CD8-positive, alpha-beta memory T cell (primary cell): ENCODE measurements at regions not wholly inside any gene's neighbourhood (a gene's known extent, or its start where the extent isn't known, plus 50 kb on each side); places are given as distances from the start of the nearest gene placed in this dataset.

ENCODE experiments used
- CTCF ChIA-PET: fragments of 350-600 bp; sonication (Branson Sonifier 250); formaldehyde crosslinking; loops from one replicate; lab custom pipeline; 2021; ENCODE audit warnings: antibody characterized with exemption; lab: Charles Lee
- POLR2A ChIA-PET: fragments of 350-600 bp; sonication (Branson Sonifier 250); formaldehyde crosslinking; loops from one replicate; lab custom pipeline; 2021; ENCODE audit warnings: antibody characterized with exemption; lab: Charles Lee
- DNase-seq, 5 donors: peaks; one replicate each; pipeline versions ENCODE4 v3.0.0 to v3.0.0-alpha.2; 2020 to 2022; ENCODE audit warnings: mixed read lengths in 1 of 5
- H3K27ac ChIP-seq: one replicate; pipeline ENCODE4 v1.7.0; 2013; ENCODE audit warnings: low read depth, mild to moderate bottlenecking, low read length, moderate library complexity
- H3K27me3 ChIP-seq: 2 replicates; pipeline ENCODE4 v1.7.0; 2013; ENCODE audit warnings: low read length, mild to moderate bottlenecking; ENCODE audit not compliant: insufficient read depth, poor library complexity, severe bottlenecking
- H3K36me3 ChIP-seq: 2 replicates; pipeline ENCODE4 v1.7.0; 2013; ENCODE audit warnings: mild to moderate bottlenecking, low read length, moderate library complexity; ENCODE audit not compliant: insufficient read depth
- H3K4me1 ChIP-seq: 2 replicates; pipeline ENCODE4 v1.7.0; 2013; ENCODE audit warnings: mild to moderate bottlenecking, low read length, moderate library complexity; ENCODE audit not compliant: insufficient read depth
- H3K4me3 ChIP-seq: 2 replicates; pipeline ENCODE4 v1.7.0; 2013; ENCODE audit warnings: mild to moderate bottlenecking, low read length
- H3K9me3 ChIP-seq: 2 replicates; pipeline ENCODE4 v1.7.0; 2013; ENCODE audit warnings: mild to moderate bottlenecking, low read length
- H3K27ac Mint-ChIP-seq, 8 donors: one replicate each; pipeline ENCODE4 v1.8.0; 2020 to 2021; ENCODE audit warnings: mixed read lengths in 8 of 8, mild to moderate bottlenecking in 6 of 8, inconsistent platforms in 3 of 8, moderate library complexity in 3 of 8
- H3K27me3 Mint-ChIP-seq, 2 donors: one replicate each; pipeline ENCODE4 v1.8.0; 2020 to 2021; ENCODE audit warnings: mixed read lengths in 2 of 2, mild to moderate bottlenecking in 1 of 2, moderate library complexity in 1 of 2
- H3K36me3 Mint-ChIP-seq, 3 donors: one replicate each; pipeline ENCODE4 v1.8.0; 2020 to 2021; ENCODE audit warnings: mixed read lengths in 3 of 3, inconsistent platforms in 1 of 3, mild to moderate bottlenecking in 1 of 3
- H3K4me1 Mint-ChIP-seq, 3 donors: one replicate each; pipeline ENCODE4 v1.8.0; 2020 to 2021; ENCODE audit warnings: mixed read lengths in 3 of 3, inconsistent platforms in 1 of 3, mild to moderate bottlenecking in 1 of 3
- H3K4me3 Mint-ChIP-seq, 7 donors: one replicate each; pipeline ENCODE4 v1.8.0; 2020 to 2021; ENCODE audit warnings: mixed read lengths in 7 of 7, mild to moderate bottlenecking in 6 of 7, moderate library complexity in 4 of 7, inconsistent platforms in 2 of 7
- H3K9me3 Mint-ChIP-seq, 5 donors: one replicate each; pipeline ENCODE4 v1.8.0; 2020 to 2022; ENCODE audit warnings: mixed read lengths in 5 of 5, mild to moderate bottlenecking in 3 of 5, moderate library complexity in 2 of 5, inconsistent platforms in 1 of 5

DNA sequence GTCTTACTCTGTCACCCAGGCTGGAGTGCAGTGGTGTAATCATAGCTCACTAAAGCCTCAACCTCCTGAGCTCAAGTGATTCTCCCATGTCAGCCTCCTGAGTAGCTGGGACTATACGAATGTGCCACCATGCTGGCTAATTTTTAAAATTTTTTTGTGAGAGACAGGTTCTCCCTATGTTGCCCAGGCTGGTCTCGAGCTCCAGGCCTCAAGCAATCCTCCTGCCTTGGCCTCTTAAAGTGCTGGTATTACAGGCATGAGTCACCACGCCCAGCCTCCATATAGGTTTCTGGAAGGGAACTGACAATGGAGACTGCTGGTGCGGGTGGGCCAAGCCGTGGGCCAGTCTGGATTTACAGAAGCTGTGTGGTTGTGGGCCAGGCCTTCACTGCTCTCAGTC lies 189.2 kb downstream of the URI1 start:
- Histone ChIP-seq H3K9me3 (no peaks in the 10 kb centered on the region), H3K27me3 (no peaks in the 10 kb centered on the region), H3K4me1 (no peaks in the 10 kb centered on the region), H3K27ac (no peak overlapping the region), H3K4me3 (no peak overlapping the region), H3K36me3 (no peaks in the 10 kb centered on the region)
- H3K4me1 Mint-ChIP-seq, result no peaks in the 10 kb centered on the region
- no peaks in the 10 kb centered on the region for H3K36me3 Mint-ChIP-seq
- CTCF ChIA-PET, result no interaction called here
- POLR2A ChIA-PET, result no interaction called here
- no peak overlapping the region for H3K4me3 Mint-ChIP-seq
- H3K9me3 Mint-ChIP-seq, result no peaks in the 10 kb centered on the region
- H3K27me3 Mint-ChIP-seq, result peaks cover 0 to 1% of the 10 kb centered on the region in 2 donors
- DNase-seq, result no peak
- no peak overlapping the region for H3K27ac Mint-ChIP-seq

DNA sequence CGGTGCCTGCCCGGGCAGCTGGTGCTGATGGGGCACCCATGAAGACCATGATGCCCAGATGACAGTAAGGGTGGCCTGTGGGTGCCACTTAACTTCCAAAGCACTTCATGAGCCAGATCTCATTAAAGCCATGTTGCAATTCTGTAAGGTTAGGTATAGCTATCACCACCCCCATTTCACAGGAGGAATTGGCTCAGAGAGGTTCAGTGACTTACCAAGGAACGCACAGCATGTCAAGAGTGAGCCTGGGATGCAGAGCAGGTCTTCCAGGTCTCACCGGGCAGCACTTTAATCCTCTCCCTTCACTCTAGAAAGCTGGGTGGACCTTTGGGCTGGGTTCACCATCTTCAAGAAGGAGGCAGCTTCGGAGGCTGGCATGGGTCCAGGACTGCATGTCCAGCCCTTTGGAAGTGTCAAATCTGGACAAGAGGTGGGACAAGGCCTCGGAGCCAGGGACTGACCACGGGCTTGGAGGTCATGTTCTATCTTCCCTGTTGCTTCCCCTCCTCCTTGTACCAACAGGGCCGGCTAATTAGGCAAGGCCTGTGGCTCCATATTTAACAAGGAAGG lies 189.8 kb downstream of the URI1 start:
- Mint-ChIP-seq H3K27me3 (peaks cover 0 to 1% of the 10 kb centered on the region in 2 donors), H3K36me3 (no peaks in the 10 kb centered on the region), H3K9me3 (no peaks in the 10 kb centered on the region), H3K27ac (no peak overlapping the region), H3K4me3 (no peak overlapping the region), H3K4me1 (no peaks in the 10 kb centered on the region)
- Histone ChIP-seq H3K4me3 (no peak overlapping the region), H3K27me3 (no peaks in the 10 kb centered on the region), H3K36me3 (no peaks in the 10 kb centered on the region), H3K4me1 (no peaks in the 10 kb centered on the region), H3K9me3 (no peaks in the 10 kb centered on the region), H3K27ac (no peak overlapping the region)
- ChIA-PET POLR2A (no interaction called here), CTCF (no interaction called here)
- no peak for DNase-seq

DNA sequence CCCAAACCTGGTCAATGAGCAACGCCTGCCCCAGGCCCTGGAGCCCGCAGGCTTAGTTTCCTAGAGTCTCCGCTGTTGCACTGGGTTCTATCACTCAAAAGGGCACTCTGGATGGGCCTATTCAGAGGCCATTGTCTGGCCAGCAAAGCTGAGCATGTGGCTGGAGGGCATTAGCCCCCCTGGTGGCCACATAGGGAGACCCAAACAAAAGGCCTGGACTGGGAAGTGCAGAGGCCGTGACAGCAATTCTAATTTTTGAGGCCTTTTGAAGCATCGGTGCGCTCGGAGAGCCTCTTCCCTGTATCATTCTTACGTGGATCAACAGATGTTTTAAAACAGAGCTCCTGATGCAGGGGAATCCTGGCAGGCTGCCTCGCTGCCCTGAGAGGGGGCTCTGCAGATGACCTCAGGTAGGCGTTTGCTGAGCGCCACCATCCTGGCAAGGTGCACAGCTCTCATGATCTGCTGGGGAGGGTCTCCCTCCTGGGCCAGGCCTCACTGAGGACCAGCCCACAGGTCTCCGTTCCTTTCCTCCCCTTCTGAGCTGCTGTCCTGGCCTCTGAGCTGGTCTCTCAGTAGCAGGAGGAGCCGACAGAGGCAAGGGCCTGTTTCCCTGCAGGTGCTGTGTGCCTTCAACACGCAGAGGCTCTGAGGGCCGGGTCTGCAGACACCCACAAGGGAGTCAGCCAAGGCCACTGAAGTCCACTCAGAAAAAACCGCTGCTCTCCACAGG lies 190.5 kb downstream of the URI1 start:
- H3K36me3 ChIP-seq, result no peaks in the 10 kb centered on the region
- no peak overlapping the region for H3K27ac ChIP-seq
- Mint-ChIP-seq H3K4me3 (no peak overlapping the region), H3K36me3 (no peaks in the 10 kb centered on the region), H3K4me1 (no peaks in the 10 kb centered on the region), H3K27ac (no peak overlapping the region), H3K27me3 (peaks cover 0 to 1% of the 10 kb centered on the region in 2 donors), H3K9me3 (no peaks in the 10 kb centered on the region)
- H3K4me3 ChIP-seq, result no peak overlapping the region
- DNase-seq, result no peak
- ChIA-PET POLR2A (no interaction called here), CTCF (no interaction called here)
- no peaks in the 10 kb centered on the region for H3K9me3 ChIP-seq
- no peaks in the 10 kb centered on the region for H3K4me1 ChIP-seq
- no peaks in the 10 kb centered on the region for H3K27me3 ChIP-seq

DNA sequence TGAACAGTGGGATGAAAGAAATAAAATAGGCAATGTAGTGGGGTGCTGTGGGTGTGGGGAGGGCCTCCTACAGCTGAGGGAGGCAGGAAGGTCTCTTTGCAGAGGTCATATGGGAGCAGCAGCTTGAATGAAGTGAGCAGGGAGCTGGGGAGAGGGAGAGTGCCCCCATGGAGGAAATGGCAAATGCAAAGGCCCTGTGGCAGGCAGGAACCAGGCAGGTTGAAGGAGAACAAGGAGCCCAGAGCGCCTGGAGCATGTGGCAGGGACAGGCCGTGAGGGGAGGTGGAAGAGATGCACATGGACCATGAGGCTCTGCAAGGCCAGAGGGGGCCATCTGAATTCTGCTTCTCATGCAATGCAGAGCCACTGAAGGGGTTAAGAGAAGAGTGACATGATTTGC lies 191.8 kb downstream of the URI1 start:
- POLR2A ChIA-PET, result no interaction called here
- H3K27ac ChIP-seq, result no peak overlapping the region
- H3K27me3 ChIP-seq, result no peaks in the 10 kb centered on the region
- no peak for DNase-seq
- Mint-ChIP-seq H3K36me3 (no peaks in the 10 kb centered on the region), H3K27ac (no peak overlapping the region), H3K4me3 (no peak overlapping the region), H3K4me1 (no peaks in the 10 kb centered on the region), H3K27me3 (peaks cover 0 to 1% of the 10 kb centered on the region in 2 donors), H3K9me3 (no peaks in the 10 kb centered on the region)
- H3K4me1 ChIP-seq, result no peaks in the 10 kb centered on the region
- no peaks in the 10 kb centered on the region for H3K36me3 ChIP-seq
- no peaks in the 10 kb centered on the region for H3K9me3 ChIP-seq
- CTCF ChIA-PET, result no interaction called here
- no peak overlapping the region for H3K4me3 ChIP-seq

DNA sequence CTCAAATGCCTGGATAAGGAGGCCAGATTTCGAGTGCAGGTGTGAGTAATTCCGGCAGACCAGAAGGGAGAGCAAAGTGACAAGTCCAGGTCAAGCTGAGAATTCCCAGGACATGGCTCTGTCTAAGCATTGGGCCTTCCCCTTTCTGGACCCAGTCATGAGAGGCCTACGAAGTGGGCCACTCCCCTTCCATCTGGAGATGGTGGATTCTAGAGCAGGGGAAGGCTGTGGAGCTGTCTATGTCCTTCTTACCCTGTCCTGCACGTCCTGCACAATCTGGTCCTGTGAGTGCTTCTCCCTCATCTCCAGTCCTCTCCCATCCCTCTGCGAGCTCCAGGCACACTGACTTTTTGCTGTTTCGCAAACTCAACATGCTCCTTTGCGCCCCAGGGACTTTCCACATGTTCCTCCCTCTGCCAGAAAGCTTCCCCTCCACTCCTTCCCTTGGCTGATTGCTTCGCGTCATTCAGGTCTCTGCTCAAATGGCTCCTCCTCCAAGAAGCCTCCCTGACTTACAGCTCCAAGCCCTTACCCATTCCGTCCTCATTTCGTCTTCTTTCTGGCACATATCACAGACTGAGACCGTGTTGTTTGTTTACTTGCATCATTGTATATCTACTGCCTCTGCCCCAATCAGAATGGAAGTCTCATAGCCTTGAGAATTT lies 193.2 kb downstream of the URI1 start:
- H3K27me3 ChIP-seq, result no peaks in the 10 kb centered on the region
- no peaks in the 10 kb centered on the region for H3K36me3 Mint-ChIP-seq
- H3K27ac Mint-ChIP-seq, result no peak overlapping the region
- ChIA-PET POLR2A (no interaction called here), CTCF (no interaction called here)
- H3K9me3 ChIP-seq, result no peaks in the 10 kb centered on the region
- no peaks in the 10 kb centered on the region for H3K4me1 Mint-ChIP-seq
- H3K4me1 ChIP-seq, result no peaks in the 10 kb centered on the region
- no peaks in the 10 kb centered on the region for H3K9me3 Mint-ChIP-seq
- no peak overlapping the region for H3K27ac ChIP-seq
- H3K4me3 ChIP-seq, result no peak overlapping the region
- no peak overlapping the region for H3K4me3 Mint-ChIP-seq
- peaks cover 0 to 1% of the 10 kb centered on the region in 2 donors for H3K27me3 Mint-ChIP-seq
- no peak for DNase-seq
- H3K36me3 ChIP-seq, result no peaks in the 10 kb centered on the region

DNA sequence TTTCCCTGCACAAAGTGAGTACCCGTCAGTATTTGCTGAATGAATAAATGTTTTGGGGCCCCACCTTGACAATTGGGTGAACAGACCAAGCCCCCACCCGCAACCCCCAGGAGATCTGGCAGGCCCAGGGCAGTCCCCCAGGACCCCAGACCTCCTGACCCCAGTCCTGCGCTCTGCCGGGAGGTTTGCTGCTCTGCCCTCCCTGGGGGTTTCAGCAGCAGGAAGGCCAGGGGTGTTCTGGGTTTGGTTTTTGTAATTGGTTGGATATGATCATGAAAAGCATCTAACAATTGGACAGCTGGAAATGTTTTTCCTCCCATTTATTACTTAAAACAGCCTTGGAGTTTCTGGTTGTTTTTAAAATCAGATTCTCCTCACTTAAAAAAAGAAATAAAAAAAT lies 193.8 kb downstream of the URI1 start:
- Histone ChIP-seq H3K27me3 (no peaks in the 10 kb centered on the region), H3K4me3 (no peak overlapping the region), H3K36me3 (no peaks in the 10 kb centered on the region), H3K9me3 (no peaks in the 10 kb centered on the region), H3K27ac (no peak overlapping the region), H3K4me1 (no peaks in the 10 kb centered on the region)
- ChIA-PET POLR2A (no interaction called here), CTCF (no interaction called here)
- H3K4me1 Mint-ChIP-seq, result no peaks in the 10 kb centered on the region
- no peak overlapping the region for H3K4me3 Mint-ChIP-seq
- DNase-seq, result no peak
- no peaks in the 10 kb centered on the region for H3K36me3 Mint-ChIP-seq
- H3K27me3 Mint-ChIP-seq, result peaks cover 0 to 1% of the 10 kb centered on the region in 2 donors
- no peak overlapping the region for H3K27ac Mint-ChIP-seq
- H3K9me3 Mint-ChIP-seq, result peaks cover 0 to 2% (median 0%) of the 10 kb centered on the region in 5 donors

DNA sequence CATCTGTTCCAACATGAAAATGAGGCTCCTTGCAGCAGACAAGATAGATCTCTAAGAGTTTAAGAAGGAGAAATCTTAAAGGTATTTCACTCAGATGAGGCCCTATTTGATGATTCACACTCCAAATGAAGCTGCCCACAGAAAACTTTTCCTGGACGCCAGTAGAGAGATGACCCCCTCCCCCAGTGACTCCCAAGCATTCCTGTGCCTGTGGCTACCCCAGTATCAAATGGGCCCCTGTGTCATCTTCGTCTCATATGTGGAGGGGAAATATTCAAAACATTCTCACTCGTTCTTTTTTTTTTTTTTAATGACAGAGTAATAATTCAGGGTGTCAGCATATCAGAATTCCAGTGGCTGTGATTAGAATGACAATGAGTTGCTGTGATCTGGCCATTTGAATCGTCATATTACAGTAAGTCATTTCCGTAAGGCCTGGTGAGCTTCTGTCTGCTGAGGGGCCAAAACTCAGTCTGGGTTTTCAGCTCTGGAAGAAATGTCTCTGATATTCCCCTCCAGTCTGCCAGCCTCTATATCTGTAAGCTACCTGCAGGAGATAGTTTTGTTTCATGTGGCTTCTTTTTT lies 194.7 kb downstream of the URI1 start:
- no peak for DNase-seq
- H3K4me3 Mint-ChIP-seq, result no peak overlapping the region
- ChIA-PET CTCF (no interaction called here), POLR2A (no interaction called here)
- peaks cover 0 to 1% of the 10 kb centered on the region in 2 donors for H3K27me3 Mint-ChIP-seq
- no peaks in the 10 kb centered on the region for H3K9me3 ChIP-seq
- H3K9me3 Mint-ChIP-seq, result peaks cover 0 to 2% (median 0%) of the 10 kb centered on the region in 5 donors
- H3K4me3 ChIP-seq, result no peak overlapping the region
- H3K27ac ChIP-seq, result no peak overlapping the region
- H3K27ac Mint-ChIP-seq, result no peak overlapping the region
- no peaks in the 10 kb centered on the region for H3K4me1 ChIP-seq
- no peaks in the 10 kb centered on the region for H3K4me1 Mint-ChIP-seq
- no peaks in the 10 kb centered on the region for H3K36me3 Mint-ChIP-seq
- H3K27me3 ChIP-seq, result no peaks in the 10 kb centered on the region
- H3K36me3 ChIP-seq, result no peaks in the 10 kb centered on the region

DNA sequence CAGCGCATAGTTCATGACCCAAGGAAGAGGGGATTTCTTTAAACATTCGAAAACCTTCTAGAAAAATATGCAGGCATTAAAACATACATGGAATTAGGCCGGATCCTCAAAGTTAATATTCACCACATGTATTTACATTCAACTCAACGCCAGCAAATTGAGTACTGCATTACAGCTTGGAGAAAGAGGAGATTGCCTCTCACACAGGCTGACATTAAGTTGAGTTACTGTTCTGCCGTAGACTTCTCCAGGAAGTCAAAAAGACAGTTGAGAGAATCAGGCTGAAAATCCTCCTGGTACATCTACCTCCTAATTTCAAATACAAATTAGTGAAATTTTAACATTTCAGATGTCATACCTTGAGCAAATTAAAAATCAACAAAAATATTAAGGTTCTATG lies 195.7 kb downstream of the URI1 start:
- Mint-ChIP-seq H3K27ac (no peak overlapping the region), H3K4me3 (no peak overlapping the region), H3K4me1 (no peaks in the 10 kb centered on the region), H3K27me3 (peaks cover 0 to 1% of the 10 kb centered on the region in 2 donors), H3K9me3 (peaks cover 0 to 4% (median 0%) of the 10 kb centered on the region in 5 donors), H3K36me3 (no peaks in the 10 kb centered on the region)
- no peak overlapping the region for H3K27ac ChIP-seq
- ChIA-PET POLR2A (no interaction called here), CTCF (no interaction called here)
- no peak overlapping the region for H3K4me3 ChIP-seq
- DNase-seq, result no peak
- no peaks in the 10 kb centered on the region for H3K36me3 ChIP-seq
- H3K9me3 ChIP-seq, result no peaks in the 10 kb centered on the region
- no peaks in the 10 kb centered on the region for H3K27me3 ChIP-seq
- H3K4me1 ChIP-seq, result no peaks in the 10 kb centered on the region
